OCI-LY1 (cell line): ENCODE measurements at regions not wholly inside any gene's neighbourhood (a gene's known extent, or its start where the extent isn't known, plus 50 kb on each side); places are given as distances from the start of the nearest gene placed in this dataset.

ENCODE experiments used
- CTCF ChIP-seq: fragments of 200-600 bp; sonication (generic), shearing (Covaris generic); IDR thresholded peaks from 2 replicates; pipeline ENCODE4 v1.5.1; 2017; ENCODE audit warnings: mild to moderate bottlenecking, antibody characterized with exemption, low read length, moderate library complexity, mixed read lengths
- EZH2 ChIP-seq: fragments of 200-600 bp; sonication (generic), shearing (Covaris generic); IDR thresholded peaks from 2 replicates; pipeline ENCODE4 v1.8.0; 2017; ENCODE audit warnings: borderline replicate concordance, mixed run types, mild to moderate bottlenecking, antibody characterized with exemption, low read length, moderate library complexity, mixed read lengths

- TF ChIP-seq CTCF (no peak), EZH2 (no peak)
These were observed 213.5 kb downstream of the OR4C45 start for GRCh38 chr11:50246183-50246582.
